MM.1S (cell line): ENCODE measurements at regions not wholly inside any gene's neighbourhood (a gene's known extent, or its start where the extent isn't known, plus 50 kb on each side); places are given as distances from the start of the nearest gene placed in this dataset.

Experiments
- CTCF ChIP-seq: fragments of 300-600 bp; sonication (generic); IDR thresholded peaks from 2 replicates; pipeline ENCODE4 v1.5.1; 2016; ENCODE audit warnings: antibody characterized with exemption, low read length, mixed read lengths
- EZH2 ChIP-seq: fragments of 300-600 bp; sonication (generic); optimal IDR thresholded peaks from 2 replicates; pipeline ENCODE3; 2017; ENCODE audit warnings: low read depth, mild to moderate bottlenecking, antibody characterized with exemption, low read length, mixed read lengths
- EZH2phosphoT487 ChIP-seq: fragments of 300-600 bp; sonication (generic); IDR thresholded peaks from 2 replicates; pipeline ENCODE4 v1.6.1; 2018; ENCODE audit warnings: antibody characterized with exemption, low read length

- TF ChIP-seq CTCF (no peak), EZH2 (no peak), EZH2phosphoT487 (no peak)
These were observed 75.5 kb downstream of the NAV1 start for GRCh38 chr1:201614262-201615015.
